ENCODE measurements at regions not wholly inside any gene's neighbourhood (a gene's known extent, or its start where the extent isn't known, plus 50 kb on each side); places are given as distances from the start of the nearest gene placed in this dataset.

DNA sequence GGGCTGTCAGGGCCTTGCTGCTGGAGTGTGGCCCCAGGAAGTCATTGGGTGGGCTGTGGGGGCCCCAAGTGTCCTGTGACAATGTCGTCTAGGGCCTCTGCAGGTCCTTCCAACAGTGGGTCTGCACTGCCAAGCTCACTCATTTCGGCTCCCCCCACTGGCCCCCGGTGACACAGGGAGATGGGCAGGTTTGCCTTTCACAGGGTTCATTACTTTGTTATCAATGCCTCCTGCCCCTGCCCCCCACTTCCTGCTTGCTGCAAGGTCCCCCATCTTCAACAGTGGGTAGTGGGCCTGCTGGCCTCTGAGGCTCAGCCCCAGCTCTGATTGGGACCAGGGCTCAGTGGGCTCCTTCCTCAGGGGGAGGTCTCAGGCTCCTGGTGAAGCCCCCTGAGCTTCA is 149.8 kb downstream of the URI1 start:
- POLR2A ChIA-PET (ENCODE audit: low non-redundant PET), result no interaction called here
- no peak overlapping the region for H3K27ac ChIP-seq
- no peak for DNase-seq (ENCODE audit: low spot score)
- TF ChIP-seq, protein P1, sequence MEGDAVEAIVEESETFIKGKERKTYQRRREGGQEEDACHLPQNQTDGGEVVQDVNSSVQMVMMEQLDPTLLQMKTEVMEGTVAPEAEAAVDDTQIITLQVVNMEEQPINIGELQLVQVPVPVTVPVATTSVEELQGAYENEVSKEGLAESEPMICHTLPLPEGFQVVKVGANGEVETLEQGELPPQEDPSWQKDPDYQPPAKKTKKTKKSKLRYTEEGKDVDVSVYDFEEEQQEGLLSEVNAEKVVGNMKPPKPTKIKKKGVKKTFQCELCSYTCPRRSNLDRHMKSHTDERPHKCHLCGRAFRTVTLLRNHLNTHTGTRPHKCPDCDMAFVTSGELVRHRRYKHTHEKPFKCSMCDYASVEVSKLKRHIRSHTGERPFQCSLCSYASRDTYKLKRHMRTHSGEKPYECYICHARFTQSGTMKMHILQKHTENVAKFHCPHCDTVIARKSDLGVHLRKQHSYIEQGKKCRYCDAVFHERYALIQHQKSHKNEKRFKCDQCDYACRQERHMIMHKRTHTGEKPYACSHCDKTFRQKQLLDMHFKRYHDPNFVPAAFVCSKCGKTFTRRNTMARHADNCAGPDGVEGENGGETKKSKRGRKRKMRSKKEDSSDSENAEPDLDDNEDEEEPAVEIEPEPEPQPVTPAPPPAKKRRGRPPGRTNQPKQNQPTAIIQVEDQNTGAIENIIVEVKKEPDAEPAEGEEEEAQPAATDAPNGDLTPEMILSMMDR (conservative IDR thresholded peaks at IDR 0.05; ENCODE audit: low read depth), result no peak
- CTCF ChIA-PET, result no interaction called here

DNA sequence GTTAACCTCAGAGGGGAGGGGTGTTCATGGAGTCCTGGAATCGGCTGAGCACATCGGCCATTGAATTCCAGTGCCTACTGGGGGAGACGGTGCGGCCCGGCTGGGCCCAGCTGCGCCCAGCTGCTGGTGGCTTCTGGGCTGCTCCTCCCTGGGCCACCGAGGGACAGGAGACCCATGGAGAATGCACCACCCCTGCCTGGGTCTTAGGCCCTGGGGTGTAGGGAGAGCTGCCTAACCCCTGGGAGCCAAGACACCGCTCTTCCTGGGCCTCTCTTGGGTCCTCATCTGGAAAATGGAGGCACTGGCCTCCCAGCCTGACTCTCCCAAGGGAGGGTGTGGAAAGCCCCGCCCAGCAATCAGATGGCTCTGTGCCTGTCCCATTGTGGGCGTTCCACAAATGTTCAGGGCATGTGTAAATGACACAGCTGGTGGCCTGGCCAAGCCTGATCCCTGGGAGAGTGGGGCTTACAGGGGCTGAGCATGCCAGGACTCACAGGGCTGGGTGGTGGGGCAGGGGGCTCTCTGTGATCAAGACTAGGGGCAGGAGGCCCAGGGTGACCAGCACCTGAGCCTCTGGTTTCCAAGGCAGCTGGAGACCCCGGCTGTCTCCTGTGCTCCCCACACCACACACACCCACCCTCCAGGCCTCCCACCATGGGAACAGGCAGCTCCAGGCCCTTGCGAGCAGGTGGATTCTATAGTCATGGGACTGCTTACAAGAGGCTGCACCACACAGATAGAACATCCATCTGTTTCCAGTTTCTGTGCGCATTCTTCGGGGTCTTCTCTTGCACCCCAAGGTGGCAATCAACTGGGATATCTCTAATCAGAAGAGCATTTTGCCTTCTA is 150.9 kb downstream of the URI1 start:
- CTCF ChIA-PET, result interaction anchor here (0.6 kb wide), 1 partner anchor 567 kb away, joined by 3 read pairs; the partner anchor contains the start of gene VSTM2B

DNA sequence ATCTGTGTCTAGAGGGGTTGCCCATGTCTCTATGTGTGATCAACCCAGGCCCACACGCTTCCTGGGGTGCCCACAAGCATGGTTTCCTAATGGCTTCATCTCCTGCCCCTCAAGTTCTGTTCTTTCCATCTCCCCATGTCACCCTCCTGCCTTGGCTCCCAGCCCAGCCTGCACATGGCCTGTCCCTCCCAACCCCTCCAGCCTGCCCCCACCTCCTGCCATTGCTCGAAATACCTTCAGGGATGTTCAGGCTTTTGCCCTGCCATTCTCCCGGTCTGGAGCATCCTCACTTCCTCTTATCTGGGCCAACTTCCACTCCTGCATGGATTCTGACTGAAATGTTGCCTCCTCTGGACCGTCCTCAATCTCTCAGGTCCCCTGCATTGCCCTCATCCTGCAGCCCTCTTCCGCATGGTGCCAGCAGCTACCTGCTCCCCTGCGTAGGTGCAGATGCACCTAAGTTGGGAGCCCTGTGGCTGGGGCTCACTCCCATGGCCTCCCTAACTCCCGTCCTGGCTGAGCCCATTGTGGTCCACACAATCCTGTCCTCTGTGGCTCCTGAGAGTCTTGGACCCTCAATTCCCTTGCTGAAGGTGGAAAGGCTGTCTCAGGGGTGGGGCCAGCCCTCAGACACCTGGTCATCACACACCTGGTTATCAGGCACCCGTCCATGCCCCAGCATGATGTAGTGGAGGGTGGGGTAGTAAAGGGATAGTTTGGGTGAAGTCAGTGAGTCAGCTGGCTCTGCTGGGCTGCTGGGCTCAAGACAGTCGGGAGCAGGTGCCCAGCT is 152.1 kb downstream of the URI1 start:
- no peak overlapping the region for H3K27ac ChIP-seq
- TF ChIP-seq, protein P1 (conservative IDR thresholded peaks at IDR 0.05; ENCODE audit: low read depth), result no peak
- ChIA-PET POLR2A (ENCODE audit: low non-redundant PET) (no interaction called here), CTCF (no interaction called here)
- no peak for DNase-seq (ENCODE audit: low spot score)

More for the DNA sequence above, 150.9 kb downstream of the URI1 start:
- DNase-seq (ENCODE audit: low spot score), result no peak
- no peak overlapping the region for H3K27ac ChIP-seq
- TF ChIP-seq, protein P1 (conservative IDR thresholded peaks at IDR 0.05; ENCODE audit: low read depth), result no peak
- POLR2A ChIA-PET (ENCODE audit: low non-redundant PET), result no interaction called here

DNA sequence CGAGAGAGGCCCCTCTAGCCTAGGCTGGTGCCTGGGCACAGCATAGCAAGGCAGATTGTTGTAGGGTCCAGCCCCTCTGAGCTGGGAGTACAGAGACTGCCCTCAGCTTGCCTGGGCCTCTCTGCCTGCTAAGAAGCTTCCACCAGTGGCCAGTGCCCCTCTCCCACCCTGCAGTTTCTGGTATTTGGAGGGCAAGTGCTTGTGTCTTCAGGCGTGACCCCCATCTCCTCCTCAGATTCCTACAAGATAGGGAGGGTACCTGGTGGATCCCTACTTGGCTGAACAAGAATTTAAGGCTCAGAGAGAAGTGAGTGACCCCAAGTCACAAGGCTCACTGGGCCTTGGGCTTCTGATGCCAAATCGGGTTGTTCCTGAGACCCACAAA is 152.7 kb downstream of the URI1 start:
- TF ChIP-seq, protein P1 (conservative IDR thresholded peaks at IDR 0.05; ENCODE audit: low read depth), result no peak
- POLR2A ChIA-PET (ENCODE audit: low non-redundant PET), result no interaction called here

DNA sequence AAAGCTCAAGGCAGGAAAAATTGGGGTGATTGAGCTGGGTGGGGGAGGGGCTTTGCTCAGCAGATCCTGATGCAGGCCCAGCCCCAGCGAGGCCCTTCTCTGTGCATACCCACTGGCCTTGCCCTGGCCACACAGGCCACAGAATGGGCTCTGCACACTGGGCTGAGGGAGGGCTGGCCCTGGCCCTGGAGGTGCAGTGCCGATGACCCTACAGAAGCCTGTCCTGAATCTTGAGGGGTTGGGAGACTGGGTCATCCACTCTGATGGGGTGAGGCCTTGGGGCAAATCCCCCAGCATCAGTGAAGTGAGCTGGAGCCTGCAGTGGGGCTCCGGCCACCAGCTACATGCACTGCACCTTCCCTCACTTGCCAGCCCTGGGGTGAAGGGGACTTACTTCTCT is 153.1 kb downstream of the URI1 start:
- no peak overlapping the region for H3K27ac ChIP-seq
- TF ChIP-seq, protein P1 (conservative IDR thresholded peaks at IDR 0.05; ENCODE audit: low read depth), result no peak
- ChIA-PET POLR2A (ENCODE audit: low non-redundant PET) (no interaction called here), CTCF (no interaction called here)
- no peak for DNase-seq (ENCODE audit: low spot score)

More for the DNA sequence above, 152.7 kb downstream of the URI1 start:
- no peak for DNase-seq (ENCODE audit: low spot score)
- CTCF ChIA-PET, result no interaction called here
- H3K27ac ChIP-seq, result no peak overlapping the region

DNA sequence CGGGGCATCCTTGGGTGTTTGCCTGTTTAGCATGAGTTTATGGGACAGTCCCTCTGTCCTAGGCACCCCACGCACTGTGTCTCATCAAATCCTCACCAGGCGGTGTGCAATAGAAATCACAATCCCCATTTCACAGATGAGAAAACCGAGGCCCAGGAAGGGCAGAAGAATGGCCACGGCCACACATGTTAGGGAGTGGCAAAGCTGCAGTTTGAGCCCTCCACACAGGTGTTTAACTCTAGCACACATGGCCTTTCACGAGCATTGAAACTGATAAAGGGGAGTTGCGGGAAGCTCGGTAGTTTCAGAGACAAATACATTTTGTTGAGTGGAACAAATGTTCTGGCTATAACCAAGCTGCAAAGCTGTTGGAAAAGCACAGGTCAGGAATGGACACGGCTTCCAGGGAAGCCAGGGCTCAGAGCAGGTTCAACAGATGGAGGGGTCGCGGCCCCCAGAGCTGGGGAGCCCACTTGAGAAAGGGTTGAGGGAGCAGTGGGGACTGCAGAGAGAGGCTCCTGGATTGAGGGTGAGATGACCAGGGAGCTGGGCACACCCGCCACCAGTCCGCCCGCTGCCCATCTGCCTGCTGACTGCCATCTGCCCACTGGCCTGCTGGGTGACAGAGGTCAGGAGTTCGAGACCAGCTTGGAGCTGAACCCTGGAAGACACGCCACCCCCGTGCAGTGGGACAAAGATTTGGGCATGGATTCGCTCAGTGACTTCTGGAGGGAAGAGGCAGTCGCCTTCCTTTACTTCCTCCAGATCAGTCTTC is 154.7 kb downstream of the URI1 start:
- no peak for DNase-seq (ENCODE audit: low spot score)

More for the DNA sequence above, 154.7 kb downstream of the URI1 start:
- TF ChIP-seq, protein P1 (conservative IDR thresholded peaks at IDR 0.05; ENCODE audit: low read depth), result no peak
- CTCF ChIA-PET, result interaction anchor here (0.7 kb wide), 1 partner anchor 215 kb away, joined by 3 read pairs; no protein-coding TSS in a partner anchor
- H3K27ac ChIP-seq, result no peak overlapping the region
- POLR2A ChIA-PET (ENCODE audit: low non-redundant PET), result no interaction called here
